Heart left ventricle (tissue), 13 donors: ENCODE measurements at regions not wholly inside any gene's neighbourhood (a gene's known extent, or its start where the extent isn't known, plus 50 kb on each side); places are given as distances from the start of the nearest gene placed in this dataset.

Source experiments
- CTCF ChIP-seq, 12 donors: fragments of 200-600 bp; sonication (generic) in 4 of 12; IDR thresholded peaks; one replicate each; pipeline versions ENCODE4 v1.5.0 to v1.8.0; 2018 to 2022; ENCODE audit warnings: antibody characterized with exemption in 12 of 12, mild to moderate bottlenecking in 5 of 12
- POLR2A ChIP-seq, 2 donors: fragments of 450-650 bp; IDR thresholded peaks; one replicate each; pipeline ENCODE4 v1.6.1; 2017; ENCODE audit warnings: antibody characterized with exemption in 2 of 2, mild to moderate bottlenecking in 2 of 2, moderate library complexity in 2 of 2
- donor health status: ischemic (EF 13 %, LVEDD 7.1; RV severe dilation, severe dysfunction).
- donor health status: DM: no; HTN: yes; CAD: no.
- donor health status: DM: no; HTN: no; CAD: no.
- donor health status: ischemic (EF 25% LVEDD 6.9; RV normal size, moderate dysfunction).
- donor health status: ischemic (EF 25% LVEDD 5.7; RV mildly dilated, moderate dysfunction).
- donor health status: ischemic (EF 35%, LVEDD 5.7; RV mildly dilated, moderate dysfunction).
- donor health status: nonischemic (EF 11% LVEDD 7.7; RV severe dilation, severe dysfunction).
- donor health status: DM: yes; HTN: yes; CAD: no.
- donor health status: PGD.
- donor health status: ischemic (EF 29% LVEDD 5.4; RV normal size, mild dysfunction).
- donor health status: nonischemic (EF 23%, LVEDD 6.1; RV moderate dilation, normal function).

GRCh38 chr5:171701100-171701541, 84.5 kb upstream of the SMIM23 start:
- TF ChIP-seq CTCF (IDR thresholded peaks at IDR 0.05) (no peak), POLR2A (IDR thresholded peaks at IDR 0.05) (no peak)
